ENCODE measurements at regions not wholly inside any gene's neighbourhood (a gene's known extent, or its start where the extent isn't known, plus 50 kb on each side); places are given as distances from the start of the nearest gene placed in this dataset.

- TF ChIP-seq, protein P1, sequence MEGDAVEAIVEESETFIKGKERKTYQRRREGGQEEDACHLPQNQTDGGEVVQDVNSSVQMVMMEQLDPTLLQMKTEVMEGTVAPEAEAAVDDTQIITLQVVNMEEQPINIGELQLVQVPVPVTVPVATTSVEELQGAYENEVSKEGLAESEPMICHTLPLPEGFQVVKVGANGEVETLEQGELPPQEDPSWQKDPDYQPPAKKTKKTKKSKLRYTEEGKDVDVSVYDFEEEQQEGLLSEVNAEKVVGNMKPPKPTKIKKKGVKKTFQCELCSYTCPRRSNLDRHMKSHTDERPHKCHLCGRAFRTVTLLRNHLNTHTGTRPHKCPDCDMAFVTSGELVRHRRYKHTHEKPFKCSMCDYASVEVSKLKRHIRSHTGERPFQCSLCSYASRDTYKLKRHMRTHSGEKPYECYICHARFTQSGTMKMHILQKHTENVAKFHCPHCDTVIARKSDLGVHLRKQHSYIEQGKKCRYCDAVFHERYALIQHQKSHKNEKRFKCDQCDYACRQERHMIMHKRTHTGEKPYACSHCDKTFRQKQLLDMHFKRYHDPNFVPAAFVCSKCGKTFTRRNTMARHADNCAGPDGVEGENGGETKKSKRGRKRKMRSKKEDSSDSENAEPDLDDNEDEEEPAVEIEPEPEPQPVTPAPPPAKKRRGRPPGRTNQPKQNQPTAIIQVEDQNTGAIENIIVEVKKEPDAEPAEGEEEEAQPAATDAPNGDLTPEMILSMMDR (conservative IDR thresholded peaks at IDR 0.05 in 1 of 2, IDR thresholded peaks at IDR 0.05 in 1 of 2; ENCODE audit: extremely low read depth in 1 of 2, insufficient read depth in 1 of 2, low read depth in 1 of 2, low read length in 2 of 2): no peak
- no peak for TF ChIP-seq EZH2 (IDR thresholded peaks at IDR 0.05; ENCODE audit: borderline replicate concordance, low read length)
Measured at GRCh38 chr9:16039988-16040761, 487.3 kb downstream of the CCDC171 start.

Measured in mammary epithelial cell (primary cell).